Right atrium auricular region (tissue), 2 donors: ENCODE measurements at regions not wholly inside any gene's neighbourhood (a gene's known extent, or its start where the extent isn't known, plus 50 kb on each side); places are given as distances from the start of the nearest gene placed in this dataset.

Source experiments
- DNase-seq: peaks from one replicate; pipeline ENCODE4 v3.0.0-alpha.2; 2019; ENCODE audit warnings: low spot score
- H3K27ac ChIP-seq, 2 donors: fragments of 200-600 bp; sonication (generic); 1 replicate in 1 of 2; 2 replicates in 1 of 2; pipeline ENCODE4 v1.5.1; 2016 to 2019
- H3K27me3 ChIP-seq, 2 donors: fragments of 200-600 bp; sonication (generic); one replicate each; pipeline versions ENCODE4 v1.5.1 to v1.6.0; 2017 to 2019
- H3K36me3 ChIP-seq: fragments of 200-600 bp; sonication (generic); one replicate; pipeline ENCODE4 v1.5.1; 2016
- H3K4me1 ChIP-seq, 2 donors: fragments of 200-600 bp; sonication (generic); one replicate each; pipeline versions ENCODE4 v1.5.1 to v1.6.0; 2017 to 2019
- H3K4me3 ChIP-seq, 2 donors: fragments of 200-600 bp; sonication (generic); 1 replicate in 1 of 2; 2 replicates in 1 of 2; pipeline ENCODE4 v1.5.1; 2017 to 2019; ENCODE audit warnings: mild to moderate bottlenecking in 1 of 2, moderate library complexity in 1 of 2
- H3K9me3 ChIP-seq, 2 donors: fragments of 200-600 bp; sonication (generic); one replicate each; pipeline ENCODE4 v1.5.1; 2019
- TF ChIP-seq, protein P1 (sequence below), 2 donors: fragments of 200-600 bp; sonication (generic); IDR thresholded peaks; one replicate each; pipeline ENCODE4 v1.5.1; 2019; ENCODE audit warnings: antibody characterized with exemption in 2 of 2

DNA sequence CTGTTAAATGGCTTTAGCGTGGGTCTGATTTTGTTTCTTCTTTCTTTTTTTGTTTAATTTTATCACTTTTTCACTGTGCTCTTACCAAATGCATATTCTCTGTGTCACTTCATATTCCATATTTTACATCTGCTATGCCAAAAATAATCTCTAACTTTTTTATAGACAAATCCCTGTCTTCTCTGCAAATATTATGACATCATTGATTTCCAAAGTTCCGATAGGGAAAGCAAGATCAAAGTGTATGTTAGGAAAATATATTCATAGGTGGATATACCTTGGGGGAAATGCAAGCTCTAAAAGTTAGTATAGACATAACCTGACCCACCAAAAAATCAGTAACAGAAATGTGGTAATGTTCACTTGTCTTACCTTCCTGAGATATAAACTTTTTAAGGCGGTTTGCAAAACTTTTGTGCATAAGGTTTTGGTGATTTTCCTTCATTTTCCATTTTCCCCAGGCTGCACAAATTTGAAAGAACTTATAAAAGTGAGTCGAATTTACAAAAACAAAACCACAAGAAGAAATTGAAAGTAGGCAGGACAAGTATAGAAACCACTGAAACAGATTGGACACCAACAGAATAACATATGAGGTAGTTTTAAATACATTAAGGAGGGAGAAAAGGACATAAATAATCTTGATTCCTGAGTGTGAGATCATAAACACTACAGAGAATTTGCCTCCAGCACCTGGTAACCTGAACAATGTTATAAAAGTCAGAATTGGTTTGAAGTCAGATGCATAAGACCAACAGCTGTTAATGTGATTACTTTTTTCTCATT, 63.1 kb upstream of the TFEC start:
- Histone ChIP-seq H3K4me3 (no peak overlapping the region), H3K4me1 (no peaks in the 10 kb centered on the region), H3K36me3 (no peaks in the 10 kb centered on the region), H3K27me3 (no peaks in the 10 kb centered on the region), H3K27ac (no peak overlapping the region), H3K9me3 (no peaks in the 10 kb centered on the region)
- TF ChIP-seq, protein P1, sequence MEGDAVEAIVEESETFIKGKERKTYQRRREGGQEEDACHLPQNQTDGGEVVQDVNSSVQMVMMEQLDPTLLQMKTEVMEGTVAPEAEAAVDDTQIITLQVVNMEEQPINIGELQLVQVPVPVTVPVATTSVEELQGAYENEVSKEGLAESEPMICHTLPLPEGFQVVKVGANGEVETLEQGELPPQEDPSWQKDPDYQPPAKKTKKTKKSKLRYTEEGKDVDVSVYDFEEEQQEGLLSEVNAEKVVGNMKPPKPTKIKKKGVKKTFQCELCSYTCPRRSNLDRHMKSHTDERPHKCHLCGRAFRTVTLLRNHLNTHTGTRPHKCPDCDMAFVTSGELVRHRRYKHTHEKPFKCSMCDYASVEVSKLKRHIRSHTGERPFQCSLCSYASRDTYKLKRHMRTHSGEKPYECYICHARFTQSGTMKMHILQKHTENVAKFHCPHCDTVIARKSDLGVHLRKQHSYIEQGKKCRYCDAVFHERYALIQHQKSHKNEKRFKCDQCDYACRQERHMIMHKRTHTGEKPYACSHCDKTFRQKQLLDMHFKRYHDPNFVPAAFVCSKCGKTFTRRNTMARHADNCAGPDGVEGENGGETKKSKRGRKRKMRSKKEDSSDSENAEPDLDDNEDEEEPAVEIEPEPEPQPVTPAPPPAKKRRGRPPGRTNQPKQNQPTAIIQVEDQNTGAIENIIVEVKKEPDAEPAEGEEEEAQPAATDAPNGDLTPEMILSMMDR (IDR thresholded peaks at IDR 0.05) = no peak
- no peak for DNase-seq

DNA sequence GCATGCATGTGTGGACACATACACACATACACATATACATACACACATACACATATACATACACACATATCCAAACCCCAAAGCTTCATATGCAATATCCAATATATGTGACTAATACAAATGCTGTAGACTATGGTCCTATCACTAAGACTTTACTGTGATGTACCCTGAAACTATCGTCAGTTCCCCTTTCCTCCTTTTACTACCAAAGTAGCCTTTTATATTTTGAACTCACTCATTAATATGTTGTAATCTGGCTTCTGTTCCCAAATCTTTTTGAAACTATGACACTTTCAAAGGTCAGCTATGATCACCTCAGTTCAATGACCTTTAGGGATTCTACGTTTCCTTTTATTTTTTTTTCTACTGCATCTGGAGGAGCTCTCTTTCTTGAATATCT, 64.8 kb upstream of the TFEC start:
- H3K4me1 ChIP-seq = no peaks in the 10 kb centered on the region
- TF ChIP-seq, protein P1 (IDR thresholded peaks at IDR 0.05) = no peak
- no peak for DNase-seq
- no peak overlapping the region for H3K4me3 ChIP-seq
- H3K27me3 ChIP-seq = no peaks in the 10 kb centered on the region
- no peak overlapping the region for H3K27ac ChIP-seq
- H3K9me3 ChIP-seq = no peaks in the 10 kb centered on the region
- H3K36me3 ChIP-seq = no peaks in the 10 kb centered on the region

DNA sequence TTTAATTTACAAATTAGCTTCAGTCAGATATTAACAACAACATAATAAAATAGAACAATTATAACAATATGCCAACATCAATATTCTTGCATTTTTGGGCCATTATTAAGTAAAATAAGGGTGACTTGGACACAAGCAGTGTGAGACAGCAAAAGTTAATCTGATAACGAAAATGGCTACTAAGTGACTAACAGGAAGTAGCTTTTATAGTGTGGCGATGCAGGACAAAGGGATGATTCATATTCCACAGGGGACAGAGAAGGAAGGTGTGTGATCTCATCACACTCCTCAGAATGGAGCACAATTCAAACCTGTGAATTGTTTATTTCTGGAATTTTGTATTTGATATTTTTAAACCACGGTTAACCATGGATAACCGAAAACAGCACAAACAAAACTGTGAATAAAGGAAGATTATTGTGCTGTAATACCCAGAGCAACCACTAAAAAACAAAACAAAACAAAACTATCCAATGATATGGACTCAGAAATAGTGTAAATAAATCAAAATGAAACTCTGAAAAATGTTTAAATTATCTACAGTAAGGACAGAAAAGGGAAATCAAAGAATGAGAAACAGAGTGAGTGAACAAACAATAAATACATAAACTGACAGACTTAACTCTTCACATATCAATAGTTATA, 66.9 kb upstream of the TFEC start:
- TF ChIP-seq, protein P1 (IDR thresholded peaks at IDR 0.05) = peak in 1 of 2 donors; percentile 38
- Histone ChIP-seq H3K4me3 (no peak overlapping the region), H3K27ac (no peak overlapping the region)

DNA sequence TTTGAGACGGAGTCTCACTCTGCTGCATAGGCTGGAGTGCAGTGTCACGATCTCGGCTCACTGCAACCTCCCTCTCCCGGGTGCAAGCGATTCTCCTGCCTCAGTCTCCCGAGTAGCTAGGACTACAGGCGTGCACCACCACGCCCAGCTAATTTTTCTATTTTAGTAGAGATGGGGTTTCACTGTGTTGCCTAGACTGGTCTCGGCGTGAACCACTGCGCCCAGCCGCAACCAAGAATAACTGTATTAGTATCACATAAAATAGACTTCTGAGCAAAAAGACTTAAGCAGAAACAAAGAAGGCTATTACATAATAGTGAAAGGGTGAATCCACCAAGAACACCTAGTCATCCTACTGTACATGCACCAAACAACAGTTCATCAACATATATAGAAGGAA, 67.6 kb upstream of the TFEC start:
- H3K36me3 ChIP-seq = no peaks in the 10 kb centered on the region
- H3K27ac ChIP-seq = no peak overlapping the region
- H3K27me3 ChIP-seq = no peaks in the 10 kb centered on the region
- no peaks in the 10 kb centered on the region for H3K9me3 ChIP-seq
- TF ChIP-seq, protein P1 (IDR thresholded peaks at IDR 0.05) = no peak
- DNase-seq = no peak
- H3K4me3 ChIP-seq = no peak overlapping the region
- no peaks in the 10 kb centered on the region for H3K4me1 ChIP-seq

More for the DNA sequence above, 66.9 kb upstream of the TFEC start:
- H3K9me3 ChIP-seq = no peaks in the 10 kb centered on the region
- no peaks in the 10 kb centered on the region for H3K36me3 ChIP-seq
- no peaks in the 10 kb centered on the region for H3K27me3 ChIP-seq
- DNase-seq = no peak
- no peaks in the 10 kb centered on the region for H3K4me1 ChIP-seq

DNA sequence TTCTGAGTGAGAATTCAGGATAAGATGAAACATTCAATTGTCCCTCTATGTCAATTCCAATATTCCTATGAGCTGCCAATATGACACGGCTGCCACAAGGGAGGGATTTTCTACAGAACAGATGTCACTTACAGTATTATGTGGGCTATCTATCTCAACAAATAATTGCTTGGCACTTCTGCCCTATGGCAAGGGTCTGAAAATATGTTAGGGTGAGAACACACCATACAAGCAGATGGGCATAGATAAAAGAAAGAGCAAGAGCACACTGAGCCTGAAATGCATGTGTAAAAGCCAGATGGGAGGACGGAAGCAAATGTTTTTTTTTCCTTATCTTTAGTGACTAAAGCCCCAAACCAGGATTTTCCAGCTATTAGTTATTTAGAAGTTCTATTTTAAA, 70.1 kb upstream of the TFEC start:
- TF ChIP-seq, protein P1 (IDR thresholded peaks at IDR 0.05) = no peak
- no peaks in the 10 kb centered on the region for H3K4me1 ChIP-seq
- H3K9me3 ChIP-seq = no peaks in the 10 kb centered on the region
- H3K27ac ChIP-seq = no peak overlapping the region
- no peak overlapping the region for H3K4me3 ChIP-seq
- no peaks in the 10 kb centered on the region for H3K36me3 ChIP-seq
- H3K27me3 ChIP-seq = no peaks in the 10 kb centered on the region
- no peak for DNase-seq
